Hepatic stellate cell (primary cell): ENCODE measurements at regions not wholly inside any gene's neighbourhood (a gene's known extent, or its start where the extent isn't known, plus 50 kb on each side); places are given as distances from the start of the nearest gene placed in this dataset.

Experiments
- DNase-seq: peaks from one replicate; pipeline ENCODE4 v3.0.0; 2011; ENCODE audit warnings: low spot score

GRCh38 chr3:69568458-69568857 is 170.8 kb upstream of the MITF start:
- DNase-seq, result no peak

GRCh38 chr3:69567710-69568052 is 171.6 kb upstream of the MITF start:
- no peak for DNase-seq

- no peak for DNase-seq
These were observed 172.1 kb upstream of the MITF start for GRCh38 chr3:69567023-69567709.

- no peak for DNase-seq
These were observed 173.0 kb upstream of the MITF start for GRCh38 chr3:69566275-69566674.

- no peak for DNase-seq
These were observed 173.9 kb upstream of the MITF start for GRCh38 chr3:69565316-69565715.

DNA sequence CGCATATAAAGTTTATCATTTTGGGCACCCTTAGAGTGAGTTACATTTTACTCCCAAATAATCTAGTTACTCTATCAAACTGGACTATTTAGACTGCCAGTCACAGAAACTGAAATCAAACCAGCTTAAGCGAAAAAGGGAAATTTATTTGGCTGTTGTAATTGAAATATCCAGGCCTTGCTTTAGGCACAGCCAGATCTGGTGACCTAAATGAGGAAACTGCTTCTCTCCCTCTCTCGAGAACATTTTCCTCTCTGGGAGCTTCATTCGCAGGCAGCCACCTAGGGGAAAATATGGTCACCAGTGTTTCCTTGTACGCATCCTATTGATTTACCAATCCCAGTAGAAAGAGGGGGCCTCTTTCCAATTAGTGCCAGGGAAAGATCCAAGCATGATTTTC is 175.3 kb upstream of the MITF start:
- DNase-seq, result no peak

DNA sequence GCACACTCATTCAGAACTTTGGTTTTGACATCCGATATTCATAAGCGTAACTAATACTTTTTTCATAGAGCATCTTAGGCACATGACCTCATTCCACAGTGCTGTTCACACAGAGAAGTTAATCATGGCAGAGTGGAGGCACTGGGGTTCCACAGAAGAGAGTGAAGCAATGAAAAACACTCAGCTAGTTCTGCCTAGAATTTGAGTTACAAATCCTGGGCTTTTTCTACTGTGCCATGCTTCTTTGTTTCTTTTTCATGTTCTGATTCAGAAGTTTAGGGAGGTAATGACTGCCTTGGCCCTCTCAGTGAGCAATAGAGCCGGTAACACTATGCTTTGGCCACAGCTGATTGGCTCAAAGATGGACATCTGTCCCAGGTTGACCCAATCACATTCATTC is 176.1 kb upstream of the MITF start:
- no peak for DNase-seq

GRCh38 chr3:69562020-69562419 is 176.1 kb upstream of the FRMD4B start:
- DNase-seq, result no peak

DNA sequence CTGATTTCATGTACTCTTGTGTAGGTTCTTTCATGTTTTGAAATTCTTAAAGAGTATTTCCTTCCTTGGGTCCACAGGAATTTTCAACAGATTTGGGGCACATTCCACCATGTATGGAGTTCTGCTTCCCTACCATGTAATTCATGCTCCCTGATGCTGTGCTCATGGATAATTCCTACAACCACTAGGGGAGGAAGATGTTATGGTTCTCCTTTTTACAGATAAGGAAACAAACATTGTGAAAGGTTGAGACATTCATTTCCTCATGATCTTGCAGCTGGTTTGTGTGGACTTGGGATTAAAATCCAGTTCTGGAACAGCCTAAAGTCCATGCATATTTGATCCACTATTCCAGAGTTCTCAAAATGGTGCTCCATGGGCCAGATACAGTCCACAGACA is 174.9 kb upstream of the FRMD4B start:
- no peak for DNase-seq

- DNase-seq, result no peak
These were observed 174.2 kb upstream of the FRMD4B start for GRCh38 chr3:69560116-69560515.

DNA sequence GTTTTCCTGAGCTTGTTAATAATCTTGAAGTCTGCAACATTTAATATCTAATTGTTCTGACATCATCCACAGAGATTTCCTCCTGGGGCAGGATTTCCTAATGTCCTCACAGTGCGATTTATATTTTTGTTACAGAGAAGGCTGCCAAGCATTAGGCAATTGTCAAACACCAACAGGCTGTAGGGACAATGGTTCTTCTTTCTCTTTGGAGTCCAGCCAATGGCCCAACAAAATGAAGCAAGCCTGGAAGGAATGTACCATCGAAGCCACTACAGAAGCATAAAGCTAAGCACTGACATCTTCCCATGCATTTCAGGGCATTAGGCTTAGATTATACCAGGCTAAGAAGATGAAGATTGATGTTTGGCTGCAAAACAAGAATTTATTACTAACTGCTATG is 173.0 kb upstream of the FRMD4B start:
- no peak for DNase-seq

DNA sequence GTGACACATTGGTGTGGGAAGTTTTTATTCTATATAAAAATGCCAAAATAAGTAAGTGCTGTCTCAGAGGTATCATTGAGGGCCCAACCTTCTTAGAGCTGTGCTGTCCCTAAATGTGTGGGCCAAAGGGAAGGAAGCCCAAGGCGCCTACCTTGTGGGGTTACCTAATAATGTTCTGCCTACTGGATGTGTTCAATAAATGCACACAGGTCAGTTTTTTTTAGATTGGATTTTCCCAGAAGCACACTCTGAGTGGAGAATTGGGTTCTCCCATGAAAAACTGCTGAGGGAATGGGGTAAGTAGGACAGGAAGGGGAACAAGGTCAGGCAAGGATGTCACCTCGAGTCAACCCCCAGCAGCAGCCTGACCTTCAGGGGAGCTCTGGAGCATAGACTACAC is 168.7 kb upstream of the FRMD4B start:
- DNase-seq, result no peak

DNA sequence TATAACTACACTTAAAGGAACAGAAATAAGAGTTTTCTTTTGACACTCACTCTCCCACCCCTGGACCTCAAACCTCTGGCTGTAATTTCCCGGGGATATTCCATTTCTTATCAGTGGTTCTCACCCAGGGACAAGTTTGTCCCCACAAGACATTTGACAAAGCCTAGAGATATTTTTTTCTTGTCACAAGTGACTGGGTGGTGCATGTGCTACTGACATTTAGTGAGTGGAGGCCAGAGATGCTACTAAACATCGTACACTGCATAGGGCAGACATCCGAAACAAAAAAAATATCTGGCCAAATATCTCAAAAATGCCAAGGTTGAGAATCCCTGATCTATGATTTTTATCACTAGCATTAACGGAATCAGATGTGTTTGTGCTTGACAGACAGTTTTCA is 168.0 kb upstream of the FRMD4B start:
- no peak for DNase-seq

DNA sequence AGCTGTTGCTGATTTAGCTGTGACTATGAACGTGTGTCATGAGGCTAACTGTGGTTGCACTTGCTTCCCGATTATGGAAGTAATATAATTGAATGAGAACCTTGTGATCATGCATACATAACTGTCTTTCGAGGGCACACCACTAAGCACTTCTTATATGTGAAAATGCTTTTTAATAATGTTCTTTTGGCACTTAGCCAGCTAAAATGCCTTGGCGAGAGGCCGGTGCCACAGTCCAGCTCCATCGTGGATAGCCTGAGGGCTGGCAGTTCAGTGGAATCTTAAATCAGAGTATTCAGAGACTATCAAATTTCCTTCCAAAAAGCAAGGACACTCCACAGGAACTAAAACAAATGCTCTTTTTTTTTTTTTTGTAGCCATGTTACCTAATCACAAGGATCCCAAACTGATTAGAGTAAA is 161.6 kb upstream of the FRMD4B start:
- no peak for DNase-seq

GRCh38 chr3:69542805-69543429 is 157.0 kb upstream of the FRMD4B start:
- no peak for DNase-seq

DNA sequence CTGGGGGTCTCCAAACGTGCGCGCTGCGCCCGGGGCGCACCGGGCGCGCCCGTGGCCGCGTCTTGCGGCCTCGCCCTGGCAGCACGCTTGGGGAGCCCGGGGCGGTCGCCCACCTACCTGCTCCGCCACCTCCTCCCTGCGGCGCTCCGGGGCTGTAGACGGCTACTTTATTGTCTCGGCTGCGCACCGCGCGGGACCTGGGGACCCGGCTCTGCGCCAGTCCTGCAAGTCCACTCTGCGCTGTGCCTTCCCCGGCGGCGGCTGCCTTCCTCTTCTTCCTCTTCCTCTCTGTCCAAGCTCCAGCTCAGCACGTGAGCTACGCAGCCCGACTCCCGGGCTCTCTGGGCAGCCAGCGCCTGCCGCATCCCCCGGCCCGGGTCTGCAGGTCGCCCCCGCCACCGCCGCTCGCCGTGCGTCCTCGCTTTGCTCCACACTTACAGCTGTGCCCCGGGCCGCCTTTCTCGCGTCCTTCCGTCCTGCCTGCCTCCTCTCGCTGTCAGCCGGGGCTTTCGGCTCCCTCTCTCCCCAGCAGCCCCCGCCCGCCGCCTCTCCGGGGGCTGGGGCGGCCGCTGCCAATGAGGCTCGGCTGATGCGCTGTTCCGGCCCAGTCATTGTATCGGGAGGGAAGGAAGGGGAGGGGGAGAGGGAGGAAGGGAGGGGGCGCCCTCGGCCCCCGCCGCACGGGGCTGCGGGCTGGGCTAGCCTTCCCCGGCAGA is 156.4 kb upstream of the FRMD4B start:
- no peak for DNase-seq

- no peak for DNase-seq
These were observed 155.8 kb upstream of the FRMD4B start for GRCh38 chr3:69541711-69542088.

DNA sequence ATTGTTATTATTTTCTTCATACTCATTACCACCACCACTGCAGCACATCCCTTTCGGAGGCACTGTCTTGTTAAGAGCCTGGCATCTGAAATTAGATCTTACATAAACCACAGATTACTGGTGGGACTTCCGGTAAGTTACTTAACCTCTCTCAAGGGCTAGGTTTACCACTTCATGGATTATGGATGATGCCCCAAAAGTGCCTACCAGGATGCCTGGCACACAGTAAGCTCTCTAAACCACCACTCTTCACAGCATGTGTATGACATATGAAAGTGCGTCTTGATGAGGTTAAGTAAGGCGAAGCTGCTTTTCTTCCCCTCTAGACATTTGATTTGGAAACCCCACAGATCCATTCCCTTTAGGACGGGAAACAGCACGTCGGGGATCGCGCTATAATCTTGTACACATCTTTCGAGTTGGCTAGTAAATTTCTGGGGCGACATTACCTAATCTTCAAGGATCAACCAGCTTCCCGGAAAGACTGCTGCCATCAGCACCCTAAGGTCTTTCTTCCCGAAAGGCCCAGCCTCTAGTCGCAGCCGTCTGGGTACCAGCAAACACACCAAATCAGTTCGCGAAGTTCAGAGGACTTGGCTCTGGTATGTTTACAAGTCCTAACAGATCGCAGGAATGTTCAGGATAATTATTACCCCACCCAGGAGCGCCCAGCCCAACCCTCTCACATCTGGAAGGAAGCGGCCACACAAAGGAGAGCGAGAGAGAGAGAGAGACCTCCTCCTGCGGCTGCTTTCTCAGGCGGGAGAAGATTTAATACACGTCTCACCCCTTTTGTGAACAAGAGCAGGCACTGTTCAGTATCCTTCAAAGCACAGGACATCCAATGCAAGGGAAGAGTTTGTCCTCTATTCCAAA is 155.1 kb upstream of the FRMD4B start:
- DNase-seq, result no peak

DNA sequence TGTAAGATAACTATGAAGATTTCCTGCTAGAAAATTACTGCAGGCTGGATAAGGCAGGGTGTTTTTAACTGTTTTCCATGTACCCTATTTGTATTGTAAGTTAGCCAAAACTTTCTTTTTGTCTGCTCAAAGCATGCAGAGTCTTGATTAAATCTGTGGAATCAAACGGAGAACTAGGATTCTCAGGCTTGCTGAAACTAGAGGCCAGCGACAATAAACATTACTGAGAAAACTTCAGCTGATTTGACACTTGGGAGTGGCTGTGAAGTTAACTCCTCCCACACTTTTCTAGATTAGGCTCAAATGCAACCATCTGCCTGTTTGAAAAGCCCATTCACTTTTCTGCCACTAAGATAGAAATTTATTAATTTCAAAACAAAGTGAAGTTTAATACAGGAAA is 153.2 kb upstream of the FRMD4B start:
- DNase-seq, result no peak

DNA sequence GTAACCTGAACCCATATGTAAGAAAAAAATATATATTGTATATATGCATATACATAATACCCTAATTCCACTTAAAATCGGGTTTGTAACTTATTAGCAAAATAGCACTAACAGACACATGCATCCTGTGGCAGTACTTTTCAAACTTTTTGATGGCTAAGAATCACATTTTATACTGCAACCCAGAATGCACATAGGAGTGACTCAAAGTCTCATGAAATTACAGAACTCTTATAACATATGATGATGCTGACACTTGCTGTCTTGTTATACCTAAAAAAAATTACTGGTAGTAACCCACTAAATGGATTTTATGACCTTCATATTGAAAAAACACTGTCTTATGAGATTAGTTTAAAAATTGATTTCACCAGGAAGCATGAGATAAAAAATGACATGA is 152.4 kb upstream of the FRMD4B start:
- DNase-seq, result no peak

- DNase-seq, result no peak
These were observed 150.6 kb upstream of the FRMD4B start for GRCh38 chr3:69536306-69537020.

GRCh38 chr3:69535613-69536012 is 149.7 kb upstream of the FRMD4B start:
- DNase-seq, result no peak
